SJCRH30 (cell line): ENCODE measurements at regions not wholly inside any gene's neighbourhood (a gene's known extent, or its start where the extent isn't known, plus 50 kb on each side); places are given as distances from the start of the nearest gene placed in this dataset.

Experiments
- DNase-seq, 2 experiments: peaks; one replicate each; pipeline ENCODE4 v3.0.0-alpha.2; 2015 to 2020
- H3K27ac ChIP-seq: fragments of 250-450 bp; sonication (Bioruptor Pico); 2 replicates; pipeline ENCODE4 v1.5.1; 2020; ENCODE audit warnings: mild to moderate bottlenecking, moderate library complexity
- H3K27me3 ChIP-seq: fragments of 250-450 bp; sonication (Bioruptor Pico); 2 replicates; pipeline ENCODE4 v1.5.1; 2020; ENCODE audit warnings: mild to moderate bottlenecking, moderate library complexity
- H3K36me3 ChIP-seq: fragments of 250-450 bp; sonication (Bioruptor Pico); 2 replicates; pipeline ENCODE4 v1.5.1; 2020; ENCODE audit warnings: mild to moderate bottlenecking, moderate library complexity
- H3K4me1 ChIP-seq: fragments of 250-450 bp; sonication (Bioruptor Pico); 2 replicates; pipeline ENCODE4 v1.5.1; 2020; ENCODE audit warnings: mild to moderate bottlenecking, moderate library complexity
- H3K4me3 ChIP-seq: fragments of 250-450 bp; sonication (Bioruptor Pico); 2 replicates; pipeline ENCODE4 v1.5.1; 2020; ENCODE audit warnings: mild to moderate bottlenecking, moderate library complexity
- H3K9me3 ChIP-seq: fragments of 250-450 bp; sonication (Bioruptor Pico); replicated peaks from 2 replicates; pipeline ENCODE4 v1.5.1; 2020; ENCODE audit warnings: mild to moderate bottlenecking, moderate library complexity

- Histone ChIP-seq H3K4me1 (peaks cover 10% of the 10 kb centered on the region), H3K27ac (no peak overlapping the region), H3K9me3 (no peaks in the 10 kb centered on the region), H3K36me3 (no peaks in the 10 kb centered on the region), H3K4me3 (no peak overlapping the region), H3K27me3 (no peaks in the 10 kb centered on the region)
- no peak for DNase-seq
Measured at GRCh38 chr5:142386137-142387023, 61.6 kb upstream of the SPRY4 start.

DNA sequence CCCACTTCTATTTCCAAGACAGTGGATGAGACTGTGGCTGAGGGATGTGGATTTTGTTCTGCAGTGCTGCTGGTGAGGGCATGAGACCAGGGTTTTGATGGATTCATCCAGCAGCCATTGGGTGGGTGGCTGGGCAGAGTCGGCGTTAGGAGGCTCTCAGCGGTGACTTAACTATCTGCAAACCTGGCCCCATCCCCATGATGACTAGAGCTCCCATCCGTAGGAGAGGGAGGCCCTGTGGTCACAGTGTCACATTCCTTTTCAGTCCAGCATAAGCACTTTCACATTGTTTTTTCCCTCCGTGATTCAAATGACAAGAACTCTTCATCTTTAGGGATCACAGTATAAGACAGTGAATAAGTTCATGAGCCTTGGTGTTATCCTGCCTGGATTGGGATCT, 60.4 kb upstream of the SPRY4 start:
- H3K27ac ChIP-seq, result no peak overlapping the region
- no peak overlapping the region for H3K4me3 ChIP-seq
- H3K27me3 ChIP-seq, result no peaks in the 10 kb centered on the region
- H3K4me1 ChIP-seq, result peaks cover 6% of the 10 kb centered on the region
- DNase-seq, result no peak
- H3K9me3 ChIP-seq, result no peaks in the 10 kb centered on the region
- no peaks in the 10 kb centered on the region for H3K36me3 ChIP-seq

GRCh38 chr5:142384014-142384413, 59.2 kb upstream of the SPRY4 start:
- DNase-seq, result no peak
- H3K4me1 ChIP-seq, result no peaks in the 10 kb centered on the region

DNA sequence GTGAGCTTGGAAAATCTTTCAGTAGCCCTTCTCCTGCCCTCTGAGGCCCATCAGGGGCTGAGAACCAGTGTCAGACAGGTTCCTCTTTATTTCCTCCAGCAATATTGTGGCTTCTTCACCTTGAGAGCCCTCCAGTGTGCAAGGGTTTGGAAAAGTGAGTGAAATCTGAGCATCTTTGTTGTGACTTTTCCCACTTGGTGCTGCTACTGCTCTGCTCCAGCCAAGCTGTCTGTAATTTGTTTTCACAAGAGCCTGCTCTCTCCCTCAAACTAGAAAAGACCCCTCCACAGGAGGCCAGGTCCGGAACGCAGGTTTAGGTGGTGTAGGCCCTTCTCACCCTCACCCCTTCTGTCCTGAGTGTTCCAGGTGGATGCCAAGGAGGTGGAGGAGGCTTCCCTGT, 57.4 kb upstream of the SPRY4 start:
- Histone ChIP-seq H3K9me3 (no peaks in the 10 kb centered on the region), H3K4me1 (no peaks in the 10 kb centered on the region), H3K4me3 (no peak overlapping the region), H3K36me3 (no peaks in the 10 kb centered on the region), H3K27ac (no peak overlapping the region), H3K27me3 (no peaks in the 10 kb centered on the region)
- no peak for DNase-seq

More at GRCh38 chr5:142384014-142384413, 59.2 kb upstream of the SPRY4 start:
- H3K9me3 ChIP-seq, result no peaks in the 10 kb centered on the region
- H3K27ac ChIP-seq, result no peak overlapping the region
- no peaks in the 10 kb centered on the region for H3K36me3 ChIP-seq
- H3K4me3 ChIP-seq, result no peak overlapping the region
- H3K27me3 ChIP-seq, result no peaks in the 10 kb centered on the region

- Histone ChIP-seq H3K4me1 (no peaks in the 10 kb centered on the region), H3K27ac (no peak overlapping the region), H3K9me3 (no peaks in the 10 kb centered on the region), H3K36me3 (no peaks in the 10 kb centered on the region), H3K27me3 (no peaks in the 10 kb centered on the region), H3K4me3 (no peak overlapping the region)
- DNase-seq, result no peak
Measured at GRCh38 chr5:142378737-142379634, 54.2 kb upstream of the SPRY4 start.

- Histone ChIP-seq H3K27me3 (no peaks in the 10 kb centered on the region), H3K27ac (no peak overlapping the region), H3K4me1 (no peaks in the 10 kb centered on the region), H3K4me3 (no peak overlapping the region), H3K36me3 (no peaks in the 10 kb centered on the region), H3K9me3 (no peaks in the 10 kb centered on the region)
- DNase-seq, result no peak
Measured at GRCh38 chr5:142375944-142376411, 51.2 kb upstream of the SPRY4 start.
